Heart left ventricle (tissue), 16 donors: ENCODE measurements at regions not wholly inside any gene's neighbourhood (a gene's known extent, or its start where the extent isn't known, plus 50 kb on each side); places are given as distances from the start of the nearest gene placed in this dataset.

ENCODE experiments used
- ATAC-seq, 4 donors: fragments of 200-7000 bp; cut with Tn5 transposase; one replicate each; pipeline ENCODE4 v1.9.1; 2020 to 2022; ENCODE audit warnings: moderate library complexity in 4 of 4, mild to moderate bottlenecking in 3 of 4, moderate number of reproducible peaks in 1 of 4
- DNase-seq, 5 donors: peaks; one replicate each; pipeline ENCODE4 v3.0.0-alpha.2; 2020
- H3K27ac ChIP-seq, 12 donors: fragments of 200-600 bp; sonication (generic) in 4 of 12; one replicate each; pipeline versions ENCODE4 v1.5.0 to v1.8.0; 2016 to 2022; ENCODE audit warnings: mild to moderate bottlenecking in 2 of 12
- H3K27me3 ChIP-seq, 9 donors: fragments of 200-600 bp; sonication (generic) in 2 of 9; one replicate each; pipeline versions ENCODE4 v1.5.1 to v1.8.0; 2016 to 2022; ENCODE audit warnings: mild to moderate bottlenecking in 3 of 9
- H3K36me3 ChIP-seq, 9 donors: fragments of 200-600 bp; sonication (generic) in 2 of 9; one replicate each; pipeline versions ENCODE4 v1.5.0 to v1.8.0; 2018 to 2022; ENCODE audit warnings: mild to moderate bottlenecking in 2 of 9
- H3K4me1 ChIP-seq, 12 donors: fragments of 200-600 bp; sonication (generic) in 4 of 12; one replicate each; pipeline versions ENCODE4 v1.5.0 to v1.8.0; 2016 to 2022; ENCODE audit warnings: mild to moderate bottlenecking in 3 of 12
- H3K4me3 ChIP-seq, 12 donors: fragments of 200-600 bp; sonication (generic) in 4 of 12; one replicate each; pipeline versions ENCODE4 v1.5.0 to v1.8.0; 2017 to 2022; ENCODE audit warnings: mild to moderate bottlenecking in 9 of 12, moderate library complexity in 4 of 12
- H3K9me3 ChIP-seq, 12 donors: fragments of 200-600 bp; sonication (generic) in 4 of 12; one replicate each; pipeline versions ENCODE4 v1.5.0 to v1.8.0; 2016 to 2022; ENCODE audit warnings: mild to moderate bottlenecking in 1 of 12
- CTCF ChIP-seq, 12 donors: fragments of 200-600 bp; sonication (generic) in 4 of 12; IDR thresholded peaks; one replicate each; pipeline versions ENCODE4 v1.5.0 to v1.8.0; 2018 to 2022; ENCODE audit warnings: antibody characterized with exemption in 12 of 12, mild to moderate bottlenecking in 5 of 12
- POLR2A ChIP-seq, 2 donors: fragments of 450-650 bp; IDR thresholded peaks; one replicate each; pipeline ENCODE4 v1.6.1; 2017; ENCODE audit warnings: antibody characterized with exemption in 2 of 2, mild to moderate bottlenecking in 2 of 2, moderate library complexity in 2 of 2
- WGBS, 4 donors: extraction: QIAGEN DNeasy Blood & Tissue Kit in 2 of 4; methylation state at CpG; one replicate each; pipeline versions ENCODE4 v1.1.5 to v1.1.7; 2013 to 2018; 5-methylcytosine and 5-hydroxymethylcytosine counted together
- intact Hi-C, 10 donors: fragments of 100-400 bp; cut with DNase I; formaldehyde crosslinking; loops; one replicate each; pipeline versions ENCODE4 v1.11.1 to v1.14.2; 2022
- donor health status: ischemic (EF 13 %, LVEDD 7.1; RV severe dilation, severe dysfunction).
- donor health status: healthy with polysubstance abuse.
- donor health status: DM: no; HTN: yes; CAD: no.
- donor health status: DM: no; HTN: no; CAD: no.
- donor health status: ischemic (EF 25% LVEDD 6.9; RV normal size, moderate dysfunction).
- donor health status: ischemic (EF 25% LVEDD 5.7; RV mildly dilated, moderate dysfunction).
- donor health status: healthy.
- donor health status: DM: yes; HTN: yes; CAD: no.
- donor health status: ischemic (EF 35%, LVEDD 5.7; RV mildly dilated, moderate dysfunction).
- donor health status: nonischemic (EF 11% LVEDD 7.7; RV severe dilation, severe dysfunction).
- donor health status: DM: yes; HTN: yes; CAD: no.
- donor health status: PGD.
- donor health status: ischemic (EF 29% LVEDD 5.4; RV normal size, mild dysfunction).
- donor health status: nonischemic (EF 23%, LVEDD 6.1; RV moderate dilation, normal function).

GRCh38 chr12:109648521-109648920, 65.1 kb upstream of the FAM222A start:
- peaks cover 0 to 1% (median 0%) of the 10 kb centered on the region in 12 donors for H3K4me1 ChIP-seq
- H3K27me3 ChIP-seq, result peaks cover 0 to 33% (median 12%) of the 10 kb centered on the region in 9 donors
- H3K9me3 ChIP-seq, result no peaks in the 10 kb centered on the region
- no peak overlapping the region for H3K4me3 ChIP-seq
- no peak for TF ChIP-seq POLR2A (IDR thresholded peaks at IDR 0.05)
- TF ChIP-seq CTCF (IDR thresholded peaks at IDR 0.05), result no peak
- 65 to 72% (median 68%) methylated on average over 4 to 9 of the region's 9 CpGs for WGBS, 4 donors
- DNase-seq, result no peak
- intact Hi-C loops, result no loop called here
- no peaks in the 10 kb centered on the region for H3K36me3 ChIP-seq
- no peak for ATAC-seq
- no peak overlapping the region for H3K27ac ChIP-seq

- Histone ChIP-seq H3K27me3 (peaks cover 0 to 11% (median 4%) of the 10 kb centered on the region in 9 donors), H3K36me3 (no peaks in the 10 kb centered on the region), H3K4me3 (no peak overlapping the region), H3K9me3 (no peaks in the 10 kb centered on the region), H3K4me1 (peaks cover 0 to 15% (median 6%) of the 10 kb centered on the region in 12 donors), H3K27ac (no peak overlapping the region)
- WGBS, 4 donors, result 77 to 96% (median 90%) methylated on average over 4 of the region's 4 CpGs
- no peak for TF ChIP-seq POLR2A (IDR thresholded peaks at IDR 0.05)
- TF ChIP-seq CTCF (IDR thresholded peaks at IDR 0.05), result no peak
- intact Hi-C loops, result no loop called here
- no peak for DNase-seq
- ATAC-seq, result no peak
These were observed 62.8 kb upstream of the FAM222A start for GRCh38 chr12:109650808-109651207.

GRCh38 chr12:109651596-109651995, 62.0 kb upstream of the FAM222A start:
- no peak overlapping the region for H3K4me3 ChIP-seq
- TF ChIP-seq POLR2A (IDR thresholded peaks at IDR 0.05) (no peak), CTCF (IDR thresholded peaks at IDR 0.05) (no peak)
- WGBS, 4 donors, result 82 to 91% (median 90%) methylated on average over 1 of the region's 1 CpG
- peaks cover 0 to 6% (median 0%) of the 10 kb centered on the region in 9 donors for H3K27me3 ChIP-seq
- H3K4me1 ChIP-seq, result peaks cover 0 to 15% (median 6%) of the 10 kb centered on the region in 12 donors
- no peaks in the 10 kb centered on the region for H3K36me3 ChIP-seq
- no peak for ATAC-seq
- H3K9me3 ChIP-seq, result no peaks in the 10 kb centered on the region
- no peak overlapping the region for H3K27ac ChIP-seq
- no peak for DNase-seq
- intact Hi-C loops, result no loop called here

GRCh38 chr12:109652233-109652976, 61.2 kb upstream of the FAM222A start:
- ATAC-seq (no peak), DNase-seq (no peak)
- Histone ChIP-seq H3K27me3 (peaks cover 0 to 7% (median 0%) of the 10 kb centered on the region in 9 donors), H3K9me3 (no peaks in the 10 kb centered on the region), H3K36me3 (no peaks in the 10 kb centered on the region), H3K27ac (no peak overlapping the region), H3K4me3 (no peak overlapping the region), H3K4me1 (peaks cover 0 to 15% (median 6%) of the 10 kb centered on the region in 12 donors)
- WGBS, 4 donors, result 81 to 86% (median 84%) methylated on average over 10 of the region's 10 CpGs
- intact Hi-C loops, result no loop called here
- TF ChIP-seq CTCF (IDR thresholded peaks at IDR 0.05) (no peak), POLR2A (IDR thresholded peaks at IDR 0.05) (no peak)
